ENCODE measurements at regions not wholly inside any gene's neighbourhood (a gene's known extent, or its start where the extent isn't known, plus 50 kb on each side); places are given as distances from the start of the nearest gene placed in this dataset.

DNA sequence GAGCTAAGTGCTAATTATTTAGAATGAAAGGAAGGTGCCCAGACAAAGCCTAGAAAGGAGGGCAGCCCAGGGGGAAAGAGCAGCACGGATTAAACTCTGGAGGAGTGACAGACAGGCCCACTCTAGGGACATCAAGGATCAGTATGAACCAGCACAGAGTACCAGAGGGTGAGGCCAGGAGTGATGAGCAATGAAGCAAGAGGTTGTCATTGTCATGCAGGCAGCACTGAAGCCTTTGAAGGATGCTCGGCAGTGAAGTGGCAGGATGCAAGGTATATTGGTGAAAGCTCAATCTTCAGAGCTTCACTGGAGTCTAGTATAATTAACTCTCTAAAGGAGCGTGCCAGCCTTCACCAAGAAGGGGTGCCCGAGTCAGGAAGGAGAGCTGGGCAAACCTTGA lies 112.0 kb upstream of the INHBA start:
- H3K27ac ChIP-seq, result no peak overlapping the region
- ChIA-PET POLR2A (ENCODE audit: low non-redundant PET) (no interaction called here), CTCF (no interaction called here)
- no peak for DNase-seq (ENCODE audit: low spot score)
- TF ChIP-seq, protein P1, sequence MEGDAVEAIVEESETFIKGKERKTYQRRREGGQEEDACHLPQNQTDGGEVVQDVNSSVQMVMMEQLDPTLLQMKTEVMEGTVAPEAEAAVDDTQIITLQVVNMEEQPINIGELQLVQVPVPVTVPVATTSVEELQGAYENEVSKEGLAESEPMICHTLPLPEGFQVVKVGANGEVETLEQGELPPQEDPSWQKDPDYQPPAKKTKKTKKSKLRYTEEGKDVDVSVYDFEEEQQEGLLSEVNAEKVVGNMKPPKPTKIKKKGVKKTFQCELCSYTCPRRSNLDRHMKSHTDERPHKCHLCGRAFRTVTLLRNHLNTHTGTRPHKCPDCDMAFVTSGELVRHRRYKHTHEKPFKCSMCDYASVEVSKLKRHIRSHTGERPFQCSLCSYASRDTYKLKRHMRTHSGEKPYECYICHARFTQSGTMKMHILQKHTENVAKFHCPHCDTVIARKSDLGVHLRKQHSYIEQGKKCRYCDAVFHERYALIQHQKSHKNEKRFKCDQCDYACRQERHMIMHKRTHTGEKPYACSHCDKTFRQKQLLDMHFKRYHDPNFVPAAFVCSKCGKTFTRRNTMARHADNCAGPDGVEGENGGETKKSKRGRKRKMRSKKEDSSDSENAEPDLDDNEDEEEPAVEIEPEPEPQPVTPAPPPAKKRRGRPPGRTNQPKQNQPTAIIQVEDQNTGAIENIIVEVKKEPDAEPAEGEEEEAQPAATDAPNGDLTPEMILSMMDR (conservative IDR thresholded peaks at IDR 0.05; ENCODE audit: low read depth), result no peak

DNA sequence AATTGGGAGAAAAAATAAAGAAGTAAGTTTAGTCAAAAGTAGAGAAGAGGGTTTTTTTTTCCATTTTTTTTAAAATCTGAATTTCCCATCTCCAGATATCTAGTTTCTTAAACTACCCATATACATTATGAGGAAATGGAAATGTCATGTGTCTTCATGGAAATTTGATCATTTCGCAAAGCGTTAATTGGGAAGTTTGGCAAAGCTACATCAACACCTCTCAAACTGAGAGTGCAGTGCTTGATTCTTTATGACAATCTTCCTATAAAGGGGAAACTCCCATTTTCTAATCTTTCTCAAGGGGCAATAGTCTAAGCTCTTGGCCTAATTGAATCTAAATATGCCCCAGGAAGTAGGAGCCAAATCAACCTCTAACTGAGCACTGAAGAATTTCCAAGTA lies 110.4 kb upstream of the INHBA start:
- CTCF ChIA-PET, result interaction anchor here (0.7 kb wide), 1 partner anchor 550 kb away, joined by 3 read pairs; no protein-coding TSS in a partner anchor

GRCh38 chr7:41811941-41812340 lies 109.1 kb upstream of the INHBA start:
- ChIA-PET POLR2A (ENCODE audit: low non-redundant PET) (no interaction called here), CTCF (interaction anchor here (0.7 kb wide), 1 partner anchor 101 kb away, joined by 3 read pairs; no protein-coding TSS in a partner anchor)
- TF ChIP-seq, protein P1 (conservative IDR thresholded peaks at IDR 0.05; ENCODE audit: low read depth), result no peak

More for the DNA sequence above, 110.4 kb upstream of the INHBA start:
- DNase-seq (ENCODE audit: low spot score), result no peak
- TF ChIP-seq, protein P1 (conservative IDR thresholded peaks at IDR 0.05; ENCODE audit: low read depth), result no peak
- POLR2A ChIA-PET (ENCODE audit: low non-redundant PET), result no interaction called here
- H3K27ac ChIP-seq, result no peak overlapping the region

GRCh38 chr7:41809940-41810576 lies 107.2 kb upstream of the INHBA start:
- no peak for DNase-seq (ENCODE audit: low spot score)
- POLR2A ChIA-PET (ENCODE audit: low non-redundant PET), result no interaction called here
- no peak overlapping the region for H3K27ac ChIP-seq
- CTCF ChIA-PET, result no interaction called here
- TF ChIP-seq, protein P1 (conservative IDR thresholded peaks at IDR 0.05; ENCODE audit: low read depth), result no peak

More at GRCh38 chr7:41811941-41812340, 109.1 kb upstream of the INHBA start:
- no peak overlapping the region for H3K27ac ChIP-seq
- DNase-seq (ENCODE audit: low spot score), result no peak

DNA sequence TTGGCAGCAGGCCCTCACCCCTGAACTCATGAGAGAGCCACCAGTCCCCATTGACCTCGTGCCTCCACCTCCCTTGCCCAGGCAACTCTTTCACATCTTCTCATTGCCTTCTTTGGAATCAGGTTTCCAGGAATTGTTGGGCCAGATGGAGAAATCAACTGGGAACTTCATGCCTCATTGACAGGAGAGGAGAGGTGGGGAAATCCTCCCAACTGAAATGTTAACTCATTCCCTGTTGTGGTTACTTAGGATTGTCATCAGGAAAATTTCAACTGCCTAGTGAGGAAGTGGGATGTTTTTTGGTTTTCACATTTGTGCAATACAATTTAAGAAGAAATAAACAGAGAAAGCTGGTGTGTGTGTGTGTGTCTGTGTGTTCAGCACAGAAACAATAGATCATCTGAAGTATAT lies 106.6 kb upstream of the INHBA start:
- CTCF ChIA-PET, result no interaction called here
- no peak for DNase-seq (ENCODE audit: low spot score)

GRCh38 chr7:41809116-41809515 lies 106.2 kb upstream of the INHBA start:
- ChIA-PET POLR2A (ENCODE audit: low non-redundant PET) (no interaction called here), CTCF (no interaction called here)
- DNase-seq (ENCODE audit: low spot score), result no peak
- no peak overlapping the region for H3K27ac ChIP-seq
- TF ChIP-seq, protein P1 (conservative IDR thresholded peaks at IDR 0.05; ENCODE audit: low read depth), result no peak

More for the DNA sequence above, 106.6 kb upstream of the INHBA start:
- TF ChIP-seq, protein P1 (conservative IDR thresholded peaks at IDR 0.05; ENCODE audit: low read depth), result no peak
- POLR2A ChIA-PET (ENCODE audit: low non-redundant PET), result no interaction called here
- no peak overlapping the region for H3K27ac ChIP-seq
